K562 (cell line): ENCODE measurements at regions not wholly inside any gene's neighbourhood (a gene's known extent, or its start where the extent isn't known, plus 50 kb on each side); places are given as distances from the start of the nearest gene placed in this dataset.

Experiments
- ATAC-seq: fragments of 200-7000 bp; cut with Tn5 transposase; 3 replicates; pipeline ENCODE4 v1.9.1; 2020; ENCODE audit warnings: moderate library complexity
- BruUV-seq: library from RNA; stranded (reverse); fragments of 400-500 nt; replicated peaks from 2 replicates; lab custom pipeline; 2021; lab: Mats Ljungman, UMichigan
- CTCF ChIA-PET: fragments of 300-600 bp; formaldehyde crosslinking; extraction: SDS; loops from one replicate; lab custom pipeline; 2021; ENCODE audit warnings: low intra/inter-chr PET ratio; lab: Yijun Ruan, JAX
- POLR2A ChIA-PET: fragments of 300-600, 350-650 bp; sonication (Branson Sonifier 250); formaldehyde crosslinking; extraction: SDS; loops from one replicate; lab custom pipeline; 2021; ENCODE audit warnings: antibody characterized with exemption, inconsistent platforms; lab: Yijun Ruan, JAX
- DNase-seq, 4 experiments: peaks; one replicate each; pipeline versions ENCODE4 v3.0.0 to v3.0.0-alpha.2; 2011 to 2018; ENCODE audit warnings: low spot score in 3 of 4, mixed read lengths in 3 of 4; ENCODE audit errors: extremely low read depth in 1 of 4
- FAIRE-seq: peaks from 2 replicates; lab custom pipeline; 2011; peaks lifted over from hg19 to GRCh38; lab: Jason Lieb, UNC
- H2AFZ ChIP-seq: 2 replicates; pipeline ENCODE4 v1.6.0; 2011; ENCODE audit warnings: low read depth, low read length, control low read depth, inconsistent platforms
- H3K27ac ChIP-seq: fragments of 200-600 bp; 3 replicates; pipeline ENCODE4 v1.8.0; 2011; ENCODE audit warnings: low read depth, mild to moderate bottlenecking, control low read depth, inconsistent platforms, low read length, moderate library complexity, mixed read lengths; ENCODE audit errors: extremely low read depth
- H3K27me3 ChIP-seq, 2 experiments: fragments of 300-600 bp in 1 of 2; 2 replicates in 1 of 2; 3 replicates in 1 of 2; pipeline versions ENCODE4 v1.6.0 to v1.8.0; 2011; ENCODE audit warnings: inconsistent platforms in 2 of 2, low read length in 2 of 2, mild to moderate bottlenecking in 1 of 2, mixed read lengths in 1 of 2, moderate library complexity in 1 of 2; ENCODE audit not compliant: control insufficient read depth in 2 of 2, insufficient read depth in 2 of 2
- H3K36me3 ChIP-seq: fragments of 300-600 bp; 3 replicates; pipeline ENCODE4 v1.8.0; 2011; ENCODE audit warnings: mild to moderate bottlenecking, low read length, inconsistent platforms; ENCODE audit not compliant: control insufficient read depth, insufficient read depth
- H3K4me1 ChIP-seq, 2 experiments: fragments of 200-600 bp in 1 of 2; replicated peaks in 1 of 2; 2 replicates in 1 of 2; 3 replicates in 1 of 2; pipeline versions ENCODE4 v1.5.1 to v1.8.0; 2011; ENCODE audit warnings: inconsistent platforms in 2 of 2, low read length in 2 of 2, mild to moderate bottlenecking in 1 of 2, mixed read lengths in 1 of 2, moderate library complexity in 1 of 2; ENCODE audit not compliant: control insufficient read depth in 2 of 2, insufficient read depth in 2 of 2
- H3K4me2 ChIP-seq: 2 replicates; pipeline ENCODE4 v1.6.1; 2011; ENCODE audit warnings: low read length, control low read depth, inconsistent platforms, mixed read lengths; ENCODE audit not compliant: insufficient read depth
- H3K4me3 ChIP-seq: fragments of 200-600 bp; sonication (generic), shearing (Covaris generic); 2 replicates; pipeline ENCODE4 v1.5.1; 2016; ENCODE audit warnings: control low read depth, inconsistent platforms
- H3K79me2 ChIP-seq: fragments of 200-600 bp; 3 replicates; pipeline ENCODE4 v1.8.0; 2011; ENCODE audit warnings: low read length, inconsistent platforms; ENCODE audit not compliant: control insufficient read depth, insufficient read depth
- H3K9ac ChIP-seq, 2 experiments: 2 replicates each; pipeline versions ENCODE4 v1.6.0 to v1.6.1; 2011; ENCODE audit warnings: low read depth in 2 of 2, low read length in 2 of 2, control low read depth in 1 of 2, inconsistent platforms in 1 of 2, mild to moderate bottlenecking in 1 of 2, mixed read lengths in 1 of 2; ENCODE audit not compliant: insufficient read depth in 1 of 2
- H3K9me1 ChIP-seq: one replicate; pipeline ENCODE4 v1.6.0; 2011; ENCODE audit warnings: inconsistent platforms, mild to moderate bottlenecking, low read length, moderate library complexity; ENCODE audit not compliant: control insufficient read depth, insufficient read depth
- H3K9me3 ChIP-seq: replicated peaks from 2 replicates; pipeline ENCODE4 v1.5.1; 2011; ENCODE audit warnings: low read depth, low read length, inconsistent platforms; ENCODE audit not compliant: control insufficient read depth, insufficient read depth
- H4K20me1 ChIP-seq: replicated peaks from 2 replicates; pipeline ENCODE4 v1.6.1; 2011; ENCODE audit warnings: low read length, inconsistent platforms, mixed read lengths; ENCODE audit not compliant: control insufficient read depth, insufficient read depth
- GABPA ChIP-seq: fragments of 200-800 bp; sonication (Bioruptor generic); conservative IDR thresholded peaks from 2 replicates; pipeline ENCODE4 v1.6.1; 2016; ENCODE audit warnings: low read depth, missing genetic modification characterization, missing compliant biosample characterization
- PHB2 ChIP-seq: fragments of 450-650 bp; IDR thresholded peaks from 2 replicates; pipeline ENCODE4 v1.6.1; 2017; ENCODE audit warnings: low read depth
- TOE1 ChIP-seq, 2 experiments: fragments of 450-650 bp in 1 of 2; sonication (generic) in 1 of 2; formaldehyde crosslinking in 1 of 2; IDR thresholded peaks; 2 replicates each; pipeline versions ENCODE4 v1.7.1 to v1.8.0; 2016 to 2022; ENCODE audit warnings: borderline replicate concordance in 2 of 2, mild to moderate bottlenecking in 2 of 2, antibody characterized with exemption in 1 of 2, inconsistent platforms in 1 of 2, low read depth in 1 of 2, missing genetic modification reagents in 1 of 2, moderate library complexity in 1 of 2
- ZBTB1 ChIP-seq: sonication (generic); formaldehyde crosslinking; IDR thresholded peaks from 2 replicates; pipeline ENCODE4 v1.8.1; 2023; ENCODE audit warnings: missing genetic modification reagents, low read depth, mild to moderate bottlenecking, borderline replicate concordance
- WGBS: fragments of 100-300 bp; shearing (Covaris generic); methylation state at CpG from one replicate; pipeline ENCODE4 v1.1.6; 2016; ENCODE audit warnings: low coverage, mixed read lengths; ENCODE audit not compliant: insufficient coverage; ENCODE audit errors: missing lambda C conversion rate; 5-methylcytosine and 5-hydroxymethylcytosine counted together
- in situ Hi-C: fragments of 300-500 bp; cut with MboI; formaldehyde crosslinking; loops from 4 replicates; pipeline ENCODE4 v1.15.0; 2018; ENCODE audit warnings: inconsistent platforms, mixed read lengths
- intact Hi-C: fragments of 100-400 bp; cut with micrococcal nuclease; formaldehyde crosslinking; loops from 2 replicates; pipeline ENCODE4 v1.14.2; 2022
- TF ChIP-seq, protein P1 (sequence below): fragments of 450-650 bp; formaldehyde crosslinking; IDR thresholded peaks from 2 replicates; pipeline ENCODE4 v1.4.0; 2020; ENCODE audit warnings: mild to moderate bottlenecking, moderate library complexity

DNA sequence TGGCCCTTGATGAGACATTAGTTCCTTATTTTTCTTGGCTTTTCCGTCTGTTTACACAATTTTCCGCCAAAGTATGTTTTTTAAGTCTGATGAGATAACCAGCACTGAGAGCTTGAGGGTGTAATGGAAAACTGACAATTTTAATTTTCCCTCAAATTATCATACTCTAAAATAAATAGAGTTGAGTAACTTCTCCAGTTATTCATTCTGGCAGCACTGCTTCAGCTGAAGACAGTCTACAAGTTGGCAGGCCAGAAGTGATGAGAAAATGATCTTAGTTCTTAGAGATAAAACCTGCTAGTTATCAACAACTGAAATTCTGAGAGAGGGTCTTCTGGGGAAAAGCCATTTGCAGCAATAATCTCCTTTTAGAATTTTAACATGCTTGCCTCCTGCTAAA lies 241.6 kb upstream of the TET2 start:
- no peak for ATAC-seq
- H3K9ac ChIP-seq = no peak overlapping the region
- in situ Hi-C loops = no loop called here
- DNase-seq = no peak
- no peaks in the 10 kb centered on the region for H3K79me2 ChIP-seq
- no peaks in the 10 kb centered on the region for H3K36me3 ChIP-seq
- no TSS peak for BruUV-seq
- no peaks in the 10 kb centered on the region for H4K20me1 ChIP-seq
- no peaks in the 10 kb centered on the region for H3K9me1 ChIP-seq
- 3% methylated on average over 2 of the region's 2 CpGs for WGBS
- no peaks in the 10 kb centered on the region for H3K4me1 ChIP-seq
- TF ChIP-seq PHB2 (no peak), GABPA (tag) (no peak), ZBTB1 (CRISPR knock-in tag) (no peak), TOE1 (IDR thresholded peaks at IDR 0.05; ENCODE audit: borderline replicate concordance) (no peak), TOE1 (CRISPR knock-in tag; IDR thresholded peaks at IDR 0.05; ENCODE audit: borderline replicate concordance, low read depth) (no peak)
- TF ChIP-seq, protein P1, sequence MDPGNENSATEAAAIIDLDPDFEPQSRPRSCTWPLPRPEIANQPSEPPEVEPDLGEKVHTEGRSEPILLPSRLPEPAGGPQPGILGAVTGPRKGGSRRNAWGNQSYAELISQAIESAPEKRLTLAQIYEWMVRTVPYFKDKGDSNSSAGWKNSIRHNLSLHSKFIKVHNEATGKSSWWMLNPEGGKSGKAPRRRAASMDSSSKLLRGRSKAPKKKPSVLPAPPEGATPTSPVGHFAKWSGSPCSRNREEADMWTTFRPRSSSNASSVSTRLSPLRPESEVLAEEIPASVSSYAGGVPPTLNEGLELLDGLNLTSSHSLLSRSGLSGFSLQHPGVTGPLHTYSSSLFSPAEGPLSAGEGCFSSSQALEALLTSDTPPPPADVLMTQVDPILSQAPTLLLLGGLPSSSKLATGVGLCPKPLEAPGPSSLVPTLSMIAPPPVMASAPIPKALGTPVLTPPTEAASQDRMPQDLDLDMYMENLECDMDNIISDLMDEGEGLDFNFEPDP = no peak
- H3K4me3 ChIP-seq = no peak overlapping the region
- no peaks in the 10 kb centered on the region for H3K9me3 ChIP-seq
- no peaks in the 10 kb centered on the region for H3K27me3 ChIP-seq
- ChIA-PET POLR2A (no interaction called here), CTCF (no interaction called here)
- intact Hi-C loops = no loop called here
- no peak for FAIRE-seq
- no peak overlapping the region for H3K27ac ChIP-seq
- no peak overlapping the region for H2AFZ ChIP-seq
- peak overlapping the region; percentile 12; the same call in 1 of the 2 replicates for H3K4me2 ChIP-seq
